T follicular helper cell (primary cell): ENCODE measurements at regions not wholly inside any gene's neighbourhood (a gene's known extent, or its start where the extent isn't known, plus 50 kb on each side); places are given as distances from the start of the nearest gene placed in this dataset.
"Not testable (repeated sequence)": the region's sequence is repeated elsewhere in the genome, so short reads cannot be mapped to it uniquely, and the experiment has no call there.

Experiments used
- DNase-seq: peaks from one replicate; pipeline ENCODE4 v3.0.0-alpha.2; 2020; ENCODE audit warnings: low read depth

- DNase-seq: no peak
Measured at GRCh38 chr7:93048136-93048930, 69.4 kb downstream of the SAMD9 start.

GRCh38 chr7:93047514-93048099, 70.2 kb downstream of the SAMD9 start:
- DNase-seq: no peak

GRCh38 chr7:93046641-93047040, 71.1 kb downstream of the SAMD9 start:
- no peak for DNase-seq

GRCh38 chr7:93044147-93044810, 73.5 kb downstream of the SAMD9 start:
- no peak for DNase-seq

- no peak for DNase-seq
Measured at GRCh38 chr7:93043385-93043985, 74.3 kb downstream of the SAMD9 start.

GRCh38 chr7:93040355-93040754, 77.4 kb downstream of the SAMD9 start:
- no peak for DNase-seq

- DNase-seq: no peak
Measured at GRCh38 chr7:93039786-93040185, 78.0 kb downstream of the SAMD9 start.

- no peak for DNase-seq
Measured at GRCh38 chr7:93039282-93039681, 78.5 kb downstream of the SAMD9 start.

GRCh38 chr7:93036807-93037206, 81.0 kb downstream of the SAMD9 start:
- no peak for DNase-seq

GRCh38 chr7:93036149-93036640, 81.6 kb downstream of the SAMD9 start:
- DNase-seq: no peak

GRCh38 chr7:93031795-93032194, 86.0 kb downstream of the SAMD9 start:
- DNase-seq: no peak

GRCh38 chr7:93030605-93031225, 87.1 kb downstream of the SAMD9 start:
- no peak for DNase-seq

- DNase-seq: no peak
Measured at GRCh38 chr7:93029056-93029455, 88.7 kb downstream of the SAMD9 start.

- DNase-seq: no peak
Measured at GRCh38 chr7:93028610-93029009, 89.2 kb downstream of the SAMD9 start.

GRCh38 chr7:93027044-93027443, 90.7 kb downstream of the SAMD9 start:
- DNase-seq: no peak

GRCh38 chr7:93026425-93026824, 91.4 kb downstream of the SAMD9 start:
- no peak for DNase-seq

- DNase-seq: no peak
Measured at GRCh38 chr7:93025389-93025788, 92.4 kb downstream of the SAMD9 start.

- DNase-seq: not testable (repeated sequence)
Measured at GRCh38 chr7:93022931-93023478, 94.8 kb downstream of the SAMD9 start.

GRCh38 chr7:93021748-93022147, 96.0 kb downstream of the SAMD9 start:
- no peak for DNase-seq

- no peak for DNase-seq
Measured at GRCh38 chr7:93018716-93019115, 99.1 kb downstream of the SAMD9 start.

- no peak for DNase-seq
Measured at GRCh38 chr7:93016681-93017381, 100.9 kb downstream of the SAMD9 start.
